Right ventricle myocardium superior (tissue), 1 donor: ENCODE measurements at regions not wholly inside any gene's neighbourhood (a gene's known extent, or its start where the extent isn't known, plus 50 kb on each side); places are given as distances from the start of the nearest gene placed in this dataset.
A peak's percentile ranks its signal among the peaks of the same experiment; 100 is the strongest.
"Not testable (repeated sequence)": the region's sequence is repeated elsewhere in the genome, so short reads cannot be mapped to it uniquely, and the experiment has no call there.

Source experiments
- ATAC-seq: fragments of 200-7000 bp; cut with Tn5 transposase; one replicate; pipeline ENCODE4 v1.9.1; 2020; ENCODE audit warnings: mild to moderate bottlenecking; ENCODE audit not compliant: poor library complexity
- DNase-seq: peaks from one replicate; pipeline ENCODE4 v3.0.0-alpha.2; 2020
- intact Hi-C: fragments of 100-400 bp; cut with DNase I; formaldehyde crosslinking; loops from one replicate; pipeline ENCODE4 v1.11.2; 2022
- donor health status: DM: no; HTN: yes; CAD: no; lungs with severe emphysema.

GRCh38 chr7:101702362-101702850 lies 73.3 kb upstream of the MYL10 start:
- no peak for DNase-seq
- ATAC-seq: no peak
- intact Hi-C loops: no loop called here

GRCh38 chr7:101705331-101705730 lies 76.2 kb upstream of the MYL10 start:
- intact Hi-C loops: no loop called here
- ATAC-seq (no peak), DNase-seq (no peak)

GRCh38 chr7:101707587-101707986 lies 78.5 kb upstream of the MYL10 start:
- intact Hi-C loops: no loop called here
- no peak for ATAC-seq
- DNase-seq: no peak

- DNase-seq (no peak), ATAC-seq (no peak)
- intact Hi-C loops: no loop called here
Measured at GRCh38 chr7:101708223-101708622, 79.1 kb upstream of the MYL10 start.

GRCh38 chr7:101712652-101713051 lies 83.6 kb upstream of the MYL10 start:
- no peak for DNase-seq
- intact Hi-C loops: no loop called here
- no peak for ATAC-seq

GRCh38 chr7:101714097-101714496 lies 85.0 kb upstream of the MYL10 start:
- no peak for ATAC-seq
- no peak for DNase-seq
- intact Hi-C loops: no loop called here

GRCh38 chr7:101717628-101718357 lies 88.7 kb upstream of the MYL10 start:
- peak; percentile 82 for DNase-seq
- ATAC-seq: peak; percentile 86
- intact Hi-C loops: no loop called here

GRCh38 chr7:101718363-101719122 lies 89.4 kb upstream of the MYL10 start:
- intact Hi-C loops: no loop called here
- DNase-seq (no peak), ATAC-seq (peak; percentile 21)

GRCh38 chr7:101719123-101719470 lies 90.0 kb upstream of the MYL10 start:
- intact Hi-C loops: no loop called here

GRCh38 chr7:101720324-101720723 lies 91.2 kb upstream of the MYL10 start:
- DNase-seq (no peak), ATAC-seq (no peak)
- intact Hi-C loops: no loop called here

More at GRCh38 chr7:101719123-101719470, 90.0 kb upstream of the MYL10 start:
- ATAC-seq: no peak
- no peak for DNase-seq

GRCh38 chr7:101722247-101722646 lies 93.2 kb upstream of the MYL10 start:
- DNase-seq (no peak), ATAC-seq (no peak)
- intact Hi-C loops: no loop called here

- DNase-seq (no peak), ATAC-seq (no peak)
- intact Hi-C loops: no loop called here
Measured at GRCh38 chr7:101723835-101724234, 93.6 kb upstream of the CUX1 start.

- intact Hi-C loops: no loop called here
- ATAC-seq (no peak), DNase-seq (no peak)
Measured at GRCh38 chr7:101724957-101725356, 92.5 kb upstream of the CUX1 start.

GRCh38 chr7:101725921-101726320 lies 91.5 kb upstream of the CUX1 start:
- ATAC-seq (no peak), DNase-seq (no peak)
- intact Hi-C loops: no loop called here

GRCh38 chr7:101727184-101727583 lies 90.2 kb upstream of the CUX1 start:
- no peak for ATAC-seq
- DNase-seq: no peak
- intact Hi-C loops: no loop called here

GRCh38 chr7:101728128-101728527 lies 89.3 kb upstream of the CUX1 start:
- ATAC-seq (no peak), DNase-seq (no peak)
- intact Hi-C loops: no loop called here

GRCh38 chr7:101728873-101729240 lies 88.6 kb upstream of the CUX1 start:
- intact Hi-C loops, ATAC-seq: not testable (repeated sequence)
- peak; percentile 64 for DNase-seq

- DNase-seq (no peak), ATAC-seq (peak; percentile 16)
- intact Hi-C loops: no loop called here
Measured at GRCh38 chr7:101729241-101729883, 88.1 kb upstream of the CUX1 start.

- no peak for DNase-seq
- intact Hi-C loops: no loop called here
- no peak for ATAC-seq
Measured at GRCh38 chr7:101731502-101732084, 85.8 kb upstream of the CUX1 start.
